ENCODE measurements at regions not wholly inside any gene's neighbourhood (a gene's known extent, or its start where the extent isn't known, plus 50 kb on each side); places are given as distances from the start of the nearest gene placed in this dataset.

DNA sequence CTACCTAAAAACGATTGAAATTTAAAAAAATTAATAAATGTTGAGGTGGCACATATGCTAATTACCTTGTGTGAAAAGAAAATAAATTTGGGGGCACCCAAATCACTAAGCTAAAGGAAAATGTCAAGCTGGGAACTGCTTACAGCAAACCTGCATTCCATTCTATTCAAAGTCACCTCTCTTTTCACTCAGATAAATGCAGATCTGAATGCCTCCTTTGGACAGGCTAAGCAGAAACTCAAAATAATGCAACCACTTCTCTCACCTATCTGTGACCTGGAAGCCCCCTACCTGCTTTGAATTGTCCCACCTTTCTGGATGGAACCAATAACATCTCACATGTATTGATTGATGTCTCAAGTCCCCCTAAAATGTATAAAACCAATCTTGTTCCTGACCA lies 628.7 kb downstream of the AMY1C start:
- Histone ChIP-seq H3K9me2 (ENCODE audit: insufficient read depth) (no peaks in the 10 kb centered on the region), H3K27me3 (ENCODE audit: insufficient read depth, low read depth) (no peaks in the 10 kb centered on the region), H4K20me1 (ENCODE audit: insufficient read depth) (no peaks in the 10 kb centered on the region), H3K4me3 (no peak overlapping the region), H3K4me2 (no peak overlapping the region), H3F3A (ENCODE audit: insufficient read depth, low read depth) (no peaks in the 10 kb centered on the region), H3K79me2 (ENCODE audit: low read depth) (no peaks in the 10 kb centered on the region), H3K4me1 (replicated peaks; ENCODE audit: insufficient read depth) (no peaks in the 10 kb centered on the region), H3K36me3 (ENCODE audit: low read depth) (no peaks in the 10 kb centered on the region), H3K27ac (no peak overlapping the region), H2AFZ (no peak overlapping the region), H3K9me3 (ENCODE audit: insufficient read depth, low read depth) (no peaks in the 10 kb centered on the region)
- ChIA-PET POLR2A (ENCODE audit: unreplicated experiment) (no interaction called here), CTCF (no interaction called here)
- TF ChIP-seq EZH2 (IDR thresholded peaks at IDR 0.05; ENCODE audit: low read depth), result no peak
- TF ChIP-seq, protein P1, sequence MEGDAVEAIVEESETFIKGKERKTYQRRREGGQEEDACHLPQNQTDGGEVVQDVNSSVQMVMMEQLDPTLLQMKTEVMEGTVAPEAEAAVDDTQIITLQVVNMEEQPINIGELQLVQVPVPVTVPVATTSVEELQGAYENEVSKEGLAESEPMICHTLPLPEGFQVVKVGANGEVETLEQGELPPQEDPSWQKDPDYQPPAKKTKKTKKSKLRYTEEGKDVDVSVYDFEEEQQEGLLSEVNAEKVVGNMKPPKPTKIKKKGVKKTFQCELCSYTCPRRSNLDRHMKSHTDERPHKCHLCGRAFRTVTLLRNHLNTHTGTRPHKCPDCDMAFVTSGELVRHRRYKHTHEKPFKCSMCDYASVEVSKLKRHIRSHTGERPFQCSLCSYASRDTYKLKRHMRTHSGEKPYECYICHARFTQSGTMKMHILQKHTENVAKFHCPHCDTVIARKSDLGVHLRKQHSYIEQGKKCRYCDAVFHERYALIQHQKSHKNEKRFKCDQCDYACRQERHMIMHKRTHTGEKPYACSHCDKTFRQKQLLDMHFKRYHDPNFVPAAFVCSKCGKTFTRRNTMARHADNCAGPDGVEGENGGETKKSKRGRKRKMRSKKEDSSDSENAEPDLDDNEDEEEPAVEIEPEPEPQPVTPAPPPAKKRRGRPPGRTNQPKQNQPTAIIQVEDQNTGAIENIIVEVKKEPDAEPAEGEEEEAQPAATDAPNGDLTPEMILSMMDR (conservative IDR thresholded peaks at IDR 0.05), result no peak
- no peak for DNase-seq
- BruUV-seq (replicated peaks), result no TSS peak
- intact Hi-C loops (cut with micrococcal nuclease; ENCODE audit: unreplicated experiment), result no loop called here

DNA sequence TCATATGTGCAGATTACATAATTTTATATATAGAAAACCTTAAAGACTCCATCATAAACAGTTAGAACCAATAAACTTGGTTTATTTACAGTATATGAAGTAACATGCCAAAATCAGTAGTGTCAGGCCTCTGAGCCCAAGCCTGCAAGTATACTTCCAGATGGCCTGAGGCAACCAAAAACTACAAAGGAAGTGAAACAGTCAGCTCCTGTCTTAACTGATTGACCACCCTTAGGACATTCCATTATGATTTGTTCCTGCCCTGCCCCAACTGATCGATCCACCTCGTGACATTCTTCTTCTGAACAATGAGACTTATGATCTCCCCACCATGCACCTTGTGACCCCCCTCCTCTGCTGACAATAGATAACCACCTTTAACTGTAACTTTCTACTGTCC lies 630.3 kb downstream of the AMY1C start:
- Histone ChIP-seq H3K9me3 (ENCODE audit: insufficient read depth, low read depth) (no peaks in the 10 kb centered on the region), H4K20me1 (ENCODE audit: insufficient read depth) (no peaks in the 10 kb centered on the region), H3K27me3 (ENCODE audit: insufficient read depth, low read depth) (no peaks in the 10 kb centered on the region), H3F3A (ENCODE audit: insufficient read depth, low read depth) (no peaks in the 10 kb centered on the region), H3K9me2 (ENCODE audit: insufficient read depth) (no peaks in the 10 kb centered on the region), H3K4me1 (replicated peaks; ENCODE audit: insufficient read depth) (no peaks in the 10 kb centered on the region), H3K36me3 (ENCODE audit: low read depth) (no peaks in the 10 kb centered on the region), H3K4me3 (no peak overlapping the region), H3K27ac (no peak overlapping the region), H2AFZ (no peak overlapping the region), H3K79me2 (ENCODE audit: low read depth) (no peaks in the 10 kb centered on the region), H3K4me2 (no peak overlapping the region)
- BruUV-seq (replicated peaks), result no TSS peak
- TF ChIP-seq, protein P1 (conservative IDR thresholded peaks at IDR 0.05), result no peak
- no peak for TF ChIP-seq EZH2 (IDR thresholded peaks at IDR 0.05; ENCODE audit: low read depth)
- intact Hi-C loops (cut with micrococcal nuclease; ENCODE audit: unreplicated experiment), result no loop called here
- CTCF ChIA-PET, result no interaction called here
- POLR2A ChIA-PET (ENCODE audit: unreplicated experiment), result no interaction called here
- no peak for DNase-seq

- Histone ChIP-seq H3K27me3 (ENCODE audit: insufficient read depth, low read depth) (no peaks in the 10 kb centered on the region), H3K79me2 (ENCODE audit: low read depth) (no peaks in the 10 kb centered on the region), H3K9me2 (ENCODE audit: insufficient read depth) (no peaks in the 10 kb centered on the region; the same call in 1 of the 2 replicates), H3K36me3 (ENCODE audit: low read depth) (no peaks in the 10 kb centered on the region), H4K20me1 (ENCODE audit: insufficient read depth) (no peaks in the 10 kb centered on the region), H2AFZ (no peak overlapping the region), H3K4me3 (no peak overlapping the region), H3K4me2 (no peak overlapping the region), H3K4me1 (replicated peaks; ENCODE audit: insufficient read depth) (no peaks in the 10 kb centered on the region), H3F3A (ENCODE audit: insufficient read depth, low read depth) (no peaks in the 10 kb centered on the region), H3K9me3 (ENCODE audit: insufficient read depth, low read depth) (no peaks in the 10 kb centered on the region), H3K27ac (no peak overlapping the region)
- no peak for DNase-seq
- intact Hi-C loops (cut with micrococcal nuclease; ENCODE audit: unreplicated experiment), result no loop called here
- TF ChIP-seq, protein P1 (conservative IDR thresholded peaks at IDR 0.05), result no peak
- no peak for TF ChIP-seq EZH2 (IDR thresholded peaks at IDR 0.05; ENCODE audit: low read depth)
- CTCF ChIA-PET, result no interaction called here
- BruUV-seq (replicated peaks), result no TSS peak
- POLR2A ChIA-PET (ENCODE audit: unreplicated experiment), result no interaction called here
Measured at GRCh38 chr1:104387716-104388508, 638.2 kb downstream of the AMY1C start.

All from PC-9 (cell line).